ENCODE measurements at regions not wholly inside any gene's neighbourhood (a gene's known extent, or its start where the extent isn't known, plus 50 kb on each side); places are given as distances from the start of the nearest gene placed in this dataset.

GRCh38 chr11:92109466-92109865, 115.2 kb upstream of the FAT3 start:
- no peak overlapping the region for H3K4me3 Mint-ChIP-seq (ENCODE audit: unreplicated experiment)
- peaks cover 7% of the 10 kb centered on the region for H3K36me3 Mint-ChIP-seq (ENCODE audit: low read depth)
- TF ChIP-seq CTCF (IDR thresholded peaks at IDR 0.05): no peak
- H3K27ac Mint-ChIP-seq (ENCODE audit: unreplicated experiment): no peak overlapping the region
- no peaks in the 10 kb centered on the region for H3K4me1 Mint-ChIP-seq (ENCODE audit: low read depth)
- H3K27me3 Mint-ChIP-seq (ENCODE audit: low read depth): peaks cover 28% of the 10 kb centered on the region
- no peak for DNase-seq (ENCODE audit: low spot score)
- H3K9me3 Mint-ChIP-seq (ENCODE audit: low read depth): peaks cover 15% of the 10 kb centered on the region

- Mint-ChIP-seq H3K36me3 (ENCODE audit: low read depth) (no peaks in the 10 kb centered on the region), H3K27ac (ENCODE audit: unreplicated experiment) (no peak overlapping the region), H3K27me3 (ENCODE audit: low read depth) (peaks cover 29% of the 10 kb centered on the region), H3K4me3 (ENCODE audit: unreplicated experiment) (no peak overlapping the region), H3K9me3 (ENCODE audit: low read depth) (no peaks in the 10 kb centered on the region), H3K4me1 (ENCODE audit: low read depth) (no peaks in the 10 kb centered on the region)
- DNase-seq (ENCODE audit: low spot score): no peak
- TF ChIP-seq CTCF (IDR thresholded peaks at IDR 0.05): no peak
Observed at GRCh38 chr11:92107331-92107730, 117.3 kb upstream of the FAT3 start.

- Mint-ChIP-seq H3K27ac (ENCODE audit: unreplicated experiment) (no peak overlapping the region), H3K4me3 (ENCODE audit: unreplicated experiment) (no peak overlapping the region), H3K9me3 (ENCODE audit: low read depth) (no peaks in the 10 kb centered on the region), H3K36me3 (ENCODE audit: low read depth) (no peaks in the 10 kb centered on the region), H3K4me1 (ENCODE audit: low read depth) (no peaks in the 10 kb centered on the region), H3K27me3 (ENCODE audit: low read depth) (peaks cover 23% of the 10 kb centered on the region)
- no peak for TF ChIP-seq CTCF (IDR thresholded peaks at IDR 0.05)
- DNase-seq (ENCODE audit: low spot score): no peak
Observed at GRCh38 chr11:92104349-92104748, 120.3 kb upstream of the FAT3 start.

GRCh38 chr11:92101920-92102319, 122.7 kb upstream of the FAT3 start:
- no peaks in the 10 kb centered on the region for H3K36me3 Mint-ChIP-seq (ENCODE audit: low read depth)
- H3K27me3 Mint-ChIP-seq (ENCODE audit: low read depth): peaks cover 15% of the 10 kb centered on the region
- H3K9me3 Mint-ChIP-seq (ENCODE audit: low read depth): no peaks in the 10 kb centered on the region
- DNase-seq (ENCODE audit: low spot score): no peak
- no peak overlapping the region for H3K27ac Mint-ChIP-seq (ENCODE audit: unreplicated experiment)
- no peaks in the 10 kb centered on the region for H3K4me1 Mint-ChIP-seq (ENCODE audit: low read depth)
- TF ChIP-seq CTCF (IDR thresholded peaks at IDR 0.05): no peak
- H3K4me3 Mint-ChIP-seq (ENCODE audit: unreplicated experiment): no peak overlapping the region

GRCh38 chr11:92099183-92099582, 125.4 kb upstream of the FAT3 start:
- Mint-ChIP-seq H3K4me3 (ENCODE audit: unreplicated experiment) (no peak overlapping the region), H3K36me3 (ENCODE audit: low read depth) (no peaks in the 10 kb centered on the region), H3K27me3 (ENCODE audit: low read depth) (peaks cover 8% of the 10 kb centered on the region), H3K4me1 (ENCODE audit: low read depth) (no peaks in the 10 kb centered on the region), H3K9me3 (ENCODE audit: low read depth) (peaks cover 5% of the 10 kb centered on the region), H3K27ac (ENCODE audit: unreplicated experiment) (no peak overlapping the region)
- no peak for DNase-seq (ENCODE audit: low spot score)
- no peak for TF ChIP-seq CTCF (IDR thresholded peaks at IDR 0.05)

All from chondrocyte (in vitro differentiated cells).